Right renal cortex interstitium (tissue), 3 donors: ENCODE measurements at regions not wholly inside any gene's neighbourhood (a gene's known extent, or its start where the extent isn't known, plus 50 kb on each side); places are given as distances from the start of the nearest gene placed in this dataset.

Experiments used
- DNase-seq, 3 donors: peaks; one replicate each; pipeline ENCODE4 v3.0.0-alpha.2; 2013; ENCODE audit warnings: low read depth in 3 of 3, low spot score in 2 of 3

GRCh38 chr6:1096967-1097765 is 214.7 kb upstream of the FOXQ1 start:
- DNase-seq, result no peak

GRCh38 chr6:1094306-1094705 is 217.6 kb upstream of the FOXQ1 start:
- no peak for DNase-seq

- DNase-seq, result no peak
Observed at GRCh38 chr6:1091900-1092299, 220.0 kb upstream of the FOXQ1 start.

GRCh38 chr6:1089859-1090258 is 222.0 kb upstream of the FOXQ1 start:
- DNase-seq, result no peak

- DNase-seq, result no peak
Observed at GRCh38 chr6:1088492-1089001, 223.4 kb upstream of the FOXQ1 start.

- DNase-seq, result no peak
Observed at GRCh38 chr6:1087154-1087843, 224.6 kb upstream of the FOXQ1 start.

GRCh38 chr6:1086446-1087153 is 225.3 kb upstream of the FOXQ1 start:
- DNase-seq, result no peak

- DNase-seq, result no peak
Observed at GRCh38 chr6:1082285-1082935, 229.5 kb upstream of the FOXQ1 start.

GRCh38 chr6:1081551-1082284 is 230.2 kb upstream of the FOXQ1 start:
- no peak for DNase-seq

- DNase-seq, result no peak
Observed at GRCh38 chr6:1080453-1081337, 231.2 kb upstream of the FOXQ1 start.

GRCh38 chr6:1079525-1079924 is 232.4 kb upstream of the FOXQ1 start:
- DNase-seq, result no peak

GRCh38 chr6:1077478-1078416 is 234.2 kb upstream of the FOXQ1 start:
- DNase-seq, result no peak

GRCh38 chr6:1076531-1077459 is 235.1 kb upstream of the FOXQ1 start:
- no peak for DNase-seq

- DNase-seq, result no peak
Observed at GRCh38 chr6:1075880-1076279, 236.0 kb upstream of the FOXQ1 start.

- DNase-seq, result no peak
Observed at GRCh38 chr6:1075444-1075843, 236.5 kb upstream of the FOXQ1 start.

- DNase-seq, result no peak
Observed at GRCh38 chr6:1070085-1070521, 241.8 kb upstream of the FOXQ1 start.

- DNase-seq, result no peak
Observed at GRCh38 chr6:1068905-1069304, 243.0 kb upstream of the FOXQ1 start.
